ENCODE measurements at regions not wholly inside any gene's neighbourhood (a gene's known extent, or its start where the extent isn't known, plus 50 kb on each side); places are given as distances from the start of the nearest gene placed in this dataset.

- TF ChIP-seq SKIL (IDR thresholded peaks at IDR 0.05; ENCODE audit: low read depth, poor library complexity, severe bottlenecking): no peak
- TF ChIP-seq CEBPB (IDR thresholded peaks at IDR 0.05; ENCODE audit: borderline replicate concordance in 1 of 2, low read depth in 2 of 2, low read length in 2 of 2): no peak
- no peak for TF ChIP-seq ETV6 (conservative IDR thresholded peaks at IDR 0.05 in 1 of 2, IDR thresholded peaks at IDR 0.05 in 1 of 2; ENCODE audit: borderline replicate concordance in 1 of 2, low read depth in 1 of 2)
- TF ChIP-seq SIN3A (IDR thresholded peaks at IDR 0.05; ENCODE audit: low read depth, low read length): no peak
- TF ChIP-seq, protein P1, sequence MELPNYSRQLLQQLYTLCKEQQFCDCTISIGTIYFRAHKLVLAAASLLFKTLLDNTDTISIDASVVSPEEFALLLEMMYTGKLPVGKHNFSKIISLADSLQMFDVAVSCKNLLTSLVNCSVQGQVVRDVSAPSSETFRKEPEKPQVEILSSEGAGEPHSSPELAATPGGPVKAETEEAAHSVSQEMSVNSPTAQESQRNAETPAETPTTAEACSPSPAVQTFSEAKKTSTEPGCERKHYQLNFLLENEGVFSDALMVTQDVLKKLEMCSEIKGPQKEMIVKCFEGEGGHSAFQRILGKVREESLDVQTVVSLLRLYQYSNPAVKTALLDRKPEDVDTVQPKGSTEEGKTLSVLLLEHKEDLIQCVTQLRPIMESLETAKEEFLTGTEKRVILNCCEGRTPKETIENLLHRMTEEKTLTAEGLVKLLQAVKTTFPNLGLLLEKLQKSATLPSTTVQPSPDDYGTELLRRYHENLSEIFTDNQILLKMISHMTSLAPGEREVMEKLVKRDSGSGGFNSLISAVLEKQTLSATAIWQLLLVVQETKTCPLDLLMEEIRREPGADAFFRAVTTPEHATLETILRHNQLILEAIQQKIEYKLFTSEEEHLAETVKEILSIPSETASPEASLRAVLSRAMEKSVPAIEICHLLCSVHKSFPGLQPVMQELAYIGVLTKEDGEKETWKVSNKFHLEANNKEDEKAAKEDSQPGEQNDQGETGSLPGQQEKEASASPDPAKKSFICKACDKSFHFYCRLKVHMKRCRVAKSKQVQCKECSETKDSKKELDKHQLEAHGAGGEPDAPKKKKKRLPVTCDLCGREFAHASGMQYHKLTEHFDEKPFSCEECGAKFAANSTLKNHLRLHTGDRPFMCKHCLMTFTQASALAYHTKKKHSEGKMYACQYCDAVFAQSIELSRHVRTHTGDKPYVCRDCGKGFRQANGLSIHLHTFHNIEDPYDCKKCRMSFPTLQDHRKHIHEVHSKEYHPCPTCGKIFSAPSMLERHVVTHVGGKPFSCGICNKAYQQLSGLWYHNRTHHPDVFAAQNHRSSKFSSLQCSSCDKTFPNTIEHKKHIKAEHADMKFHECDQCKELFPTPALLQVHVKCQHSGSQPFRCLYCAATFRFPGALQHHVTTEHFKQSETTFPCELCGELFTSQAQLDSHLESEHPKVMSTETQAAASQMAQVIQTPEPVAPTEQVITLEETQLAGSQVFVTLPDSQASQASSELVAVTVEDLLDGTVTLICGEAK (IDR thresholded peaks at IDR 0.05; ENCODE audit: borderline replicate concordance): no peak
- TF ChIP-seq RBBP5 (conservative IDR thresholded peaks at IDR 0.05): no peak
- no peak for TF ChIP-seq SUPT20H (IDR thresholded peaks at IDR 0.05; ENCODE audit: borderline replicate concordance, control insufficient read depth, low read depth, low read length)
- TF ChIP-seq RUNX3 (IDR thresholded peaks at IDR 0.05; ENCODE audit: low read length): no peak
- no peak for TF ChIP-seq BRCA1 (IDR thresholded peaks at IDR 0.05; ENCODE audit: low read depth, low read length)
- TF ChIP-seq TAF1 (IDR thresholded peaks at IDR 0.05; ENCODE audit: borderline replicate concordance, low read depth, low read length): no peak
- TF ChIP-seq POU2F2 (IDR thresholded peaks at IDR 0.05; ENCODE audit: borderline replicate concordance, low read depth, low read length): no peak
- TF ChIP-seq KDM1A (IDR thresholded peaks at IDR 0.05; ENCODE audit: borderline replicate concordance): no peak
- TF ChIP-seq ZNF217 (IDR thresholded peaks at IDR 0.05): no peak
- no peak for TF ChIP-seq MYC (IDR thresholded peaks at IDR 0.05; ENCODE audit: insufficient read depth, insufficient read length, insufficient replicate concordance, low read length, severe bottlenecking)
- TF ChIP-seq, protein P2, sequence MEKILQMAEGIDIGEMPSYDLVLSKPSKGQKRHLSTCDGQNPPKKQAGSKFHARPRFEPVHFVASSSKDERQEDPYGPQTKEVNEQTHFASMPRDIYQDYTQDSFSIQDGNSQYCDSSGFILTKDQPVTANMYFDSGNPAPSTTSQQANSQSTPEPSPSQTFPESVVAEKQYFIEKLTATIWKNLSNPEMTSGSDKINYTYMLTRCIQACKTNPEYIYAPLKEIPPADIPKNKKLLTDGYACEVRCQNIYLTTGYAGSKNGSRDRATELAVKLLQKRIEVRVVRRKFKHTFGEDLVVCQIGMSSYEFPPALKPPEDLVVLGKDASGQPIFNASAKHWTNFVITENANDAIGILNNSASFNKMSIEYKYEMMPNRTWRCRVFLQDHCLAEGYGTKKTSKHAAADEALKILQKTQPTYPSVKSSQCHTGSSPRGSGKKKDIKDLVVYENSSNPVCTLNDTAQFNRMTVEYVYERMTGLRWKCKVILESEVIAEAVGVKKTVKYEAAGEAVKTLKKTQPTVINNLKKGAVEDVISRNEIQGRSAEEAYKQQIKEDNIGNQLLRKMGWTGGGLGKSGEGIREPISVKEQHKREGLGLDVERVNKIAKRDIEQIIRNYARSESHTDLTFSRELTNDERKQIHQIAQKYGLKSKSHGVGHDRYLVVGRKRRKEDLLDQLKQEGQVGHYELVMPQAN (conservative IDR thresholded peaks at IDR 0.05): no peak
- no peak for TF ChIP-seq YY1 (IDR thresholded peaks at IDR 0.05; ENCODE audit: low read depth, low read length)
- no peak overlapping the region for H3K4me2 ChIP-seq (ENCODE audit: control insufficient read depth, insufficient read depth)
- H3K9me3 ChIP-seq (replicated peaks; ENCODE audit: control insufficient read depth, insufficient read depth, low read length): no peaks in the 10 kb centered on the region
- H2AFZ ChIP-seq (ENCODE audit: control insufficient read depth, low read depth, low read length): no peak overlapping the region
- FAIRE-seq (no peak), DNase-seq (ENCODE audit: low read depth, low spot score) (no peak), ATAC-seq (no peak)
- no peak overlapping the region for H3K4me3 ChIP-seq
- H4K20me1 ChIP-seq (ENCODE audit: control insufficient read depth, insufficient read depth): no peaks in the 10 kb centered on the region
- no peak overlapping the region for H3K9ac ChIP-seq (ENCODE audit: control insufficient read depth, insufficient read depth, low read length)
- in situ Hi-C loops (cut with MboI) (no loop called here), intact Hi-C loops (cut with micrococcal nuclease; ENCODE audit: unreplicated experiment) (no loop called here)
- H3K27ac ChIP-seq (ENCODE audit: control insufficient read depth, insufficient read depth): no peak overlapping the region
- H3K27me3 ChIP-seq (replicated peaks in 1 of 2; ENCODE audit: control insufficient read depth in 2 of 2, insufficient read depth in 2 of 2, low read length in 1 of 2): no peaks in the 10 kb centered on the region
- ChIA-PET RAD21 (ENCODE audit: unreplicated experiment) (no interaction called here), POLR2A (no interaction called here), SMC1A (ENCODE audit: uncharacterized antibody, unreplicated experiment) (no interaction called here), CTCF (no interaction called here)
- H3K79me2 ChIP-seq (ENCODE audit: control insufficient read depth, insufficient read depth, low read length): no peaks in the 10 kb centered on the region
- 19% methylated on average over 2 of the region's 2 CpGs for WGBS (ENCODE audit: insufficient coverage, insufficient replicate concordance, low lambda C conversion rate, missing lambda C conversion rate)
- no peaks in the 10 kb centered on the region for H3K36me3 ChIP-seq (ENCODE audit: control insufficient read depth in 2 of 2, insufficient read depth in 2 of 2, low read length in 1 of 2)
- no TSS peak for BruUV-seq (replicated peaks)
- H3K4me1 ChIP-seq (ENCODE audit: control insufficient read depth, insufficient read depth, low read length): no peaks in the 10 kb centered on the region
Observed at GRCh38 chr10:35720366-35720765, 78.3 kb upstream of the FZD8 start.
